ENCODE measurements at regions not wholly inside any gene's neighbourhood (a gene's known extent, or its start where the extent isn't known, plus 50 kb on each side); places are given as distances from the start of the nearest gene placed in this dataset.

- Histone ChIP-seq H3K36me3 (no peaks in the 10 kb centered on the region), H3K4me3 (no peak overlapping the region), H3K9me3 (no peaks in the 10 kb centered on the region), H3K27me3 (no peaks in the 10 kb centered on the region), H3K4me1 (no peaks in the 10 kb centered on the region), H3K27ac (no peak overlapping the region)
- DNase-seq, result no peak
- 64% methylated on average over 1 of the region's 1 CpG for WGBS (ENCODE audit: insufficient coverage, low coverage, low lambda C conversion rate, missing lambda C conversion rate)
- no peak for ATAC-seq
- TF ChIP-seq CTCF (IDR thresholded peaks at IDR 0.05) (no peak), POLR2A (IDR thresholded peaks at IDR 0.05) (no peak)
- intact Hi-C loops (cut with DNase I), result no loop called here
These were observed 1383.1 kb upstream of the ADGRL2 start for GRCh38 chr1:80417671-80418070.

- intact Hi-C loops (cut with DNase I), result no loop called here
- WGBS (ENCODE audit: insufficient coverage, low coverage, low lambda C conversion rate, missing lambda C conversion rate), result 100% methylated on average over 1 of the region's 1 CpG
- no peak for TF ChIP-seq POLR2A (IDR thresholded peaks at IDR 0.05)
- TF ChIP-seq CTCF (IDR thresholded peaks at IDR 0.05), result no peak
- ATAC-seq, result no peak
- DNase-seq, result no peak
- Histone ChIP-seq H3K27ac (no peak overlapping the region), H3K4me3 (no peak overlapping the region), H3K36me3 (no peaks in the 10 kb centered on the region), H3K4me1 (no peaks in the 10 kb centered on the region), H3K9me3 (no peaks in the 10 kb centered on the region), H3K27me3 (no peaks in the 10 kb centered on the region)
These were observed 1386.8 kb upstream of the ADGRL2 start for GRCh38 chr1:80413969-80414368.

- WGBS (ENCODE audit: insufficient coverage, low coverage, low lambda C conversion rate, missing lambda C conversion rate), result 54% methylated on average over 4 of the region's 4 CpGs
- Histone ChIP-seq H3K36me3 (no peaks in the 10 kb centered on the region), H3K27ac (no peak overlapping the region), H3K4me3 (no peak overlapping the region), H3K27me3 (no peaks in the 10 kb centered on the region), H3K9me3 (no peaks in the 10 kb centered on the region), H3K4me1 (no peaks in the 10 kb centered on the region)
- intact Hi-C loops (cut with DNase I), result no loop called here
- no peak for TF ChIP-seq POLR2A (IDR thresholded peaks at IDR 0.05)
- no peak for TF ChIP-seq CTCF (IDR thresholded peaks at IDR 0.05)
- no peak for DNase-seq
- ATAC-seq, result no peak
These were observed 1390.5 kb upstream of the ADGRL2 start for GRCh38 chr1:80410233-80410632.

- Histone ChIP-seq H3K9me3 (no peaks in the 10 kb centered on the region), H3K4me1 (no peaks in the 10 kb centered on the region), H3K27me3 (no peaks in the 10 kb centered on the region), H3K36me3 (no peaks in the 10 kb centered on the region), H3K4me3 (no peak overlapping the region), H3K27ac (no peak overlapping the region)
- WGBS (ENCODE audit: insufficient coverage, low coverage, low lambda C conversion rate, missing lambda C conversion rate), result 78% methylated on average over 4 of the region's 4 CpGs
- no peak for DNase-seq
- no peak for ATAC-seq
- TF ChIP-seq CTCF (IDR thresholded peaks at IDR 0.05) (no peak), POLR2A (IDR thresholded peaks at IDR 0.05) (no peak)
- intact Hi-C loops (cut with DNase I), result no loop called here
These were observed 1397.0 kb upstream of the ADGRL4 start for GRCh38 chr1:80403471-80403893.

GRCh38 chr1:80402625-80403024, 1396.1 kb upstream of the ADGRL4 start:
- H3K27ac ChIP-seq, result no peak overlapping the region
- DNase-seq, result no peak
- no peak overlapping the region for H3K4me3 ChIP-seq
- TF ChIP-seq POLR2A (IDR thresholded peaks at IDR 0.05) (no peak), CTCF (IDR thresholded peaks at IDR 0.05) (no peak)
- WGBS (ENCODE audit: insufficient coverage, low coverage, low lambda C conversion rate, missing lambda C conversion rate), result 56% methylated on average over 3 of the region's 3 CpGs
- no peak for ATAC-seq
- no peaks in the 10 kb centered on the region for H3K9me3 ChIP-seq
- no peaks in the 10 kb centered on the region for H3K4me1 ChIP-seq
- no peaks in the 10 kb centered on the region for H3K27me3 ChIP-seq
- no peaks in the 10 kb centered on the region for H3K36me3 ChIP-seq
- intact Hi-C loops (cut with DNase I), result no loop called here

All from right lobe of liver (tissue), 6 donors.